Testis (tissue), 2 donors: ENCODE measurements at regions not wholly inside any gene's neighbourhood (a gene's known extent, or its start where the extent isn't known, plus 50 kb on each side); places are given as distances from the start of the nearest gene placed in this dataset.

ENCODE experiments used
- POLR2A ChIP-seq: fragments of 450-650 bp; IDR thresholded peaks from one replicate; pipeline ENCODE4 v1.6.1; 2017; ENCODE audit warnings: antibody characterized with exemption, mild to moderate bottlenecking, moderate library complexity
- TF ChIP-seq, protein P1 (sequence below), 3 experiments: fragments of 450-650 bp in 2 of 3; fragments of 200-600 bp in 1 of 3; sonication (generic) in 1 of 3; IDR thresholded peaks; one replicate each; pipeline ENCODE4 v1.5.1; 2016 to 2019; ENCODE audit warnings: antibody characterized with exemption in 3 of 3, mild to moderate bottlenecking in 2 of 3, moderate library complexity in 1 of 3

GRCh38 chr1:192061556-192061955 lies 96.7 kb upstream of the RGS18 start:
- TF ChIP-seq POLR2A = no peak
- TF ChIP-seq, protein P1, sequence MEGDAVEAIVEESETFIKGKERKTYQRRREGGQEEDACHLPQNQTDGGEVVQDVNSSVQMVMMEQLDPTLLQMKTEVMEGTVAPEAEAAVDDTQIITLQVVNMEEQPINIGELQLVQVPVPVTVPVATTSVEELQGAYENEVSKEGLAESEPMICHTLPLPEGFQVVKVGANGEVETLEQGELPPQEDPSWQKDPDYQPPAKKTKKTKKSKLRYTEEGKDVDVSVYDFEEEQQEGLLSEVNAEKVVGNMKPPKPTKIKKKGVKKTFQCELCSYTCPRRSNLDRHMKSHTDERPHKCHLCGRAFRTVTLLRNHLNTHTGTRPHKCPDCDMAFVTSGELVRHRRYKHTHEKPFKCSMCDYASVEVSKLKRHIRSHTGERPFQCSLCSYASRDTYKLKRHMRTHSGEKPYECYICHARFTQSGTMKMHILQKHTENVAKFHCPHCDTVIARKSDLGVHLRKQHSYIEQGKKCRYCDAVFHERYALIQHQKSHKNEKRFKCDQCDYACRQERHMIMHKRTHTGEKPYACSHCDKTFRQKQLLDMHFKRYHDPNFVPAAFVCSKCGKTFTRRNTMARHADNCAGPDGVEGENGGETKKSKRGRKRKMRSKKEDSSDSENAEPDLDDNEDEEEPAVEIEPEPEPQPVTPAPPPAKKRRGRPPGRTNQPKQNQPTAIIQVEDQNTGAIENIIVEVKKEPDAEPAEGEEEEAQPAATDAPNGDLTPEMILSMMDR (IDR thresholded peaks at IDR 0.05) = no peak
